Activated effector memory CD4-positive, alpha-beta T cell treated with Interleukin-2 at 50 U/mL for 16 hours (primary cell): ENCODE measurements at regions not wholly inside any gene's neighbourhood (a gene's known extent, or its start where the extent isn't known, plus 50 kb on each side); places are given as distances from the start of the nearest gene placed in this dataset.
"Not testable (repeated sequence)": the region's sequence is repeated elsewhere in the genome, so short reads cannot be mapped to it uniquely, and the experiment has no call there.

Experiments
- DNase-seq: peaks from one replicate; pipeline ENCODE4 v3.0.0-alpha.2; 2020

- no peak for DNase-seq
Observed at GRCh38 chr11:122197066-122197987, 81.3 kb upstream of the BLID start.

- no peak for DNase-seq
Observed at GRCh38 chr11:122195790-122196189, 79.8 kb upstream of the BLID start.

GRCh38 chr11:122193881-122194480 is 78.0 kb upstream of the BLID start:
- not testable (repeated sequence) for DNase-seq

GRCh38 chr11:122193457-122193856 is 77.4 kb upstream of the BLID start:
- no peak for DNase-seq

- no peak for DNase-seq
Observed at GRCh38 chr11:122192634-122193255, 76.7 kb upstream of the BLID start.

GRCh38 chr11:122190768-122191167 is 74.8 kb upstream of the BLID start:
- no peak for DNase-seq

DNA sequence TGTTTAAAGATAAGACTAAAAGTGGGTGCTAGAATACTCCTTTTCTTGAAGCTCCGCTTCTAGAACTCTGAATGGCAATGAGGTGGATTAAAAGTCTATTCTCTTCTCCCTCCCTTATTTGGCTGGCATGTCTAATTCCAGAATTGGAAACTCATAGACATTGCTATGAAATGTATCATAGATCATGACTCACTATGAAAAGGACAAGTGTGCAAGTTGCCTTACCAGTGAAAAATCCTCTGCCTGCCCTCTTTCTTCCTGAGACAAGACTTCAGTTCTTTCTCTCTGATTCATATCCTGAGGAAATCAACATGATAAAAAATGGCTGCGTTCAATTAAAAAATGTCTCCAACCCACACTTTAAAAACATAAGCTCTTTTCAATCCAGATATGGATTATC is 73.2 kb upstream of the BLID start:
- DNase-seq, result no peak

- no peak for DNase-seq
Observed at GRCh38 chr11:122187373-122188165, 71.6 kb upstream of the BLID start.

DNA sequence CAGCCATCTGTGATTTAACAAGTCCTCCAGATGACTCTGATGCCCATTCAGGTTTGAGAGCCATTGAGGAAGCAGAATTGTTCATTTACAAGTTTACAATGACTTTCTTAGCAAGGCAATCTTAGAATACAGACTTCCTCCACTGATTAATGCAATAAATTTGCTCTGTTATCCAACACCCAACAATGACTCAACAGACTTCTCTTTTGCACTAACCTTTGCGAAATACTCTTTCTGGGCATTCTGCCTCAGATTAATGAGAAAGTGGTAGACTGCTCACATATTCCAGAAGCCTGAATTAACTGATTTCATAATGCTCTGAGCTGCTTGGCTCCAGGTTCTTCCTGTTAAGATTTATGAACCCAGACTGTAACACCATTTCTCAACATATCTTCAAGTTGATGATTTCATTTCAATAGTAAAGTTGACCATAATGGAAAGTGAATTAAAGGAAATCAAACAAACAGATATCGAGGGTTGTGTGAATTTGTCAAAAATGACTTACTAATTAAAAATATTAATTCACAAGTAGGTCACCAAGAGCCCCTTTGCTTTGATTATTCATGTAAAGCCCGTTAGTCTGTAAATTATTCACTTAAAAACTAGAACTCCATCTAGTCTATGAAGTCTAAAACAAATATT is 70.5 kb upstream of the BLID start:
- no peak for DNase-seq

- DNase-seq, result no peak
Observed at GRCh38 chr11:122183933-122184332, 67.9 kb upstream of the BLID start.

DNA sequence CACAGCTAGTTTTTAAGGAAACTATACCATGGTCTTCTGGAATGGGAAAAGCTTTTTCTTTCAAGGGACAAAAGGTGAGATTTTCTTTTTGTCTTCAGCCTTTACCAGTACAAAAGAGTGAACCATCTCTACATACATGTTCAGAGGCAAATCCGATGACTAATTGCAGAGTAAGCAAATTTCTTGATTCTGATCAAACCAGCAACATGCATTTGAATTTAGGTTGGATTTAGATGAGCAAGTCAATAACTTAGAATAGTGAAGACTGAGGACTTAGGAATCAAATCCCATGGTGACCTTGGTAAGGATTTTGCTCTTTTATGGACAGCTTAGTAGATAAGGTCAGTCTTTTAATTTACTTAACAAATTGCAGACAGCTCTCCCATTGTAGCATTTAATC is 65.9 kb upstream of the BLID start:
- no peak for DNase-seq

DNA sequence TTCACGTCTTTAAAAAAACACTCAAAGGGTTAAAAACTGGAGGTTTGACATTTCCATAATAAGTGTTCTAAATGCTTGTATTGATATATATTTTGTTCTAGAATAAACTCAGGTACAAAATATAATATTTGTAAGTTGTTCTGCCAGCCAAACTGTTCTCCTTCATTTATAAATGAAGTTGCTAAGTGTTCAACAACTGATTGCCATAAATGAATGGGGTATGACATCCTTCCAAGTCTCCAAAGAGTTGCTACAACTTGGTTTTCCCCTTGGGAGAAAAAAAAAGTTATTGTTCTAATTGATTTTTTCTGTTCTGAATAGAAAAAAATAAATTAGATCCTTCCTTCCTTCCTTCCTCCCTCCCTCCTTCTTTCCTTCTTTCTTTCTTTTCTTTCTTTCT is 65.4 kb upstream of the BLID start:
- DNase-seq, result no peak

DNA sequence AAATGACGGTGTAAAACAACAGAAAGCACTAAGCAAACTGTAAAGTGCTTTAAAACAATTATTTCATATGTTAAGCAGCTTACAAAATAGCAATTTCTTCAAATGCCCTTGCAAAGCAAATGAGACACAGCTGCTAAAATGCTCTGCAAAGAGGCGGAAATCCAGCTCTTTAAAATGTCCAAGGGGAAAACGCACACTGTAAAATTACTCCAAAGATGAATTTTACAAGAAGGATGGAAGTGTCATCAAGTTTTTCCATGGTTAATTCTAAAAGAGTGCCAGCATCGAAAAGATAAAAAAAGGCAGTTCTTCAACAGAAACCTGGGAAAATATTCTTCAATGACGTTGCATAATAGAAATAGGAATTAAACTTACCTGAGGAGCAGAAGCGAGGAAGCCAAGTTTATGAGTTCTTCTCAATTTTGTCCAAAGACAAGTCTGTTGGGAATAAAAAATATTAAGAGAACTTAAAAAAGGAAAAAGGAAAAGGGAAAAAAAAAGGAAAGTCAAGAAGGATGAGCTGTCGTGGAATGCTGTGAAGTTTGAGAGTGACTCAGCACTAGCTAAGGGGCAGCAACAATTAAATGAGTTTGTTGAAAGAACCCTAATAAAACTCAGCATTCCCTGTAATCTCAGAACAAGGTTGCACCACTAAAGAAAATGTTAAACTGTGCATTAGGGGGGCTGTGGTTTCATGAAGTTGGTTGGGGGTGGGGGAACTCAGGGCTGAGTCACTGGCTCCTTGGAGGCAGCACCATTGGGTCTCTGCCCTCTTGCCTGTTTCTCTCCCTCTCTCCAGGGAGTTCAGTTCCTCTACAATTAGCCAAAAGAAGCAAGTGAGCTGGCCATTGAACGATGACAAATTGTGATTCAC is 64.2 kb upstream of the BLID start:
- DNase-seq, result no peak

GRCh38 chr11:122178795-122179194 is 62.8 kb upstream of the BLID start:
- DNase-seq, result no peak

DNA sequence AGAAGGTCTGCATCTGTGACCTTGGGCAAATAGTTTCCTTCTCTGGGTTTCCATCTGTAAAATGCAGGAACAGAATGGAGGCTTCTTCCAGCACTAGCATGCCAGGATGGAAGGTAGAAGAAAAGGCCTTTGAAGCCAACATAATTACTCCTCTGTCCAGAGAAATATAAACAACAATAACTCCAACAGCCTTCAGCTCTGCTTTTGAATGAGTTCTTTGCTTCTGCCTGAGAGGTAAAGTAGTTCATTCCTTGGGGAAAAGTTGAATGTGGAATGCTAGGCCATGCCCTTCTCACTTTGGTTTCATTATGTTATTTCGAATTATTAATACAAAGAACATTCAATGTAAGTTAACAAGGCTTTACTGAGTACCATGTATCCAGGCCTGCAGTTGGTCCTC is 61.2 kb upstream of the BLID start:
- no peak for DNase-seq

GRCh38 chr11:122176651-122177050 is 60.6 kb upstream of the BLID start:
- no peak for DNase-seq

DNA sequence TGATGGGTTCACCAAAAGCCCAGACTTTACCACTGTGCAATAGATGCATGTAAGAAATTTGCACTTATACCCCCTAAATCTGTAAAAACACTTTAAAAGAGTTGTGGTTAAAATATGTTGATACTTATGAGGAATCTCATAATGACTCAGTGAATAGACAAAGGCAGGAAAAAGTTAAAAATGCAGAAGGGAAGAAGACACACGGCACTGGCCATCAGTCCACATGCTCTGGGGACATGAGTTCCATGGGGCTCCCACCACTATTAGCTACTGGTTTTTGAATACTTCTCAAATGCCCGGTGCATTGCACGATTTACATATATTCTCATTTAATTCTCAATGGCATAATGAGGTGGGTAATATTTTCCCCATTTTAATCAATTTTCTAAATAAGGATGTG is 59.3 kb upstream of the BLID start:
- DNase-seq, result no peak

DNA sequence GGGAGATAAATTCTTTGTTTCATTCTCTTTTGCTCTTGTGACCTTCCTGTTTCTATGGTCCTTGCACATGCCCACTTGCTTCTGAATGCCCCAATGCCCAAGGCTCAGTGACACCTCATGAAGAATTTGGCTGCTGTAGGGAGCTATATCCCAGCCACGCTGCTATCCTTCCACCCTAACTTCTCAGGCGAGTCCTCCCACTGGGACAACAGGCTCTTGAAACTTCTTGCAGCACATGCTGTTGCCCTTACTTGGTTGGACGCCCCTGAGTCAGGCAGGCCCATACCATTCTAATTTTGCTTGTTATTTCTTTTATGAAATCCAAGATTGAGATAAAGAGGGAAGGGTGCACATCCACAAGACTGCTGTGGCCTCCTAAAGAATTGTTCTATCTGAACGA is 57.6 kb upstream of the BLID start:
- DNase-seq, result no peak

- no peak for DNase-seq
Observed at GRCh38 chr11:122173074-122173450, 57.0 kb upstream of the BLID start.

DNA sequence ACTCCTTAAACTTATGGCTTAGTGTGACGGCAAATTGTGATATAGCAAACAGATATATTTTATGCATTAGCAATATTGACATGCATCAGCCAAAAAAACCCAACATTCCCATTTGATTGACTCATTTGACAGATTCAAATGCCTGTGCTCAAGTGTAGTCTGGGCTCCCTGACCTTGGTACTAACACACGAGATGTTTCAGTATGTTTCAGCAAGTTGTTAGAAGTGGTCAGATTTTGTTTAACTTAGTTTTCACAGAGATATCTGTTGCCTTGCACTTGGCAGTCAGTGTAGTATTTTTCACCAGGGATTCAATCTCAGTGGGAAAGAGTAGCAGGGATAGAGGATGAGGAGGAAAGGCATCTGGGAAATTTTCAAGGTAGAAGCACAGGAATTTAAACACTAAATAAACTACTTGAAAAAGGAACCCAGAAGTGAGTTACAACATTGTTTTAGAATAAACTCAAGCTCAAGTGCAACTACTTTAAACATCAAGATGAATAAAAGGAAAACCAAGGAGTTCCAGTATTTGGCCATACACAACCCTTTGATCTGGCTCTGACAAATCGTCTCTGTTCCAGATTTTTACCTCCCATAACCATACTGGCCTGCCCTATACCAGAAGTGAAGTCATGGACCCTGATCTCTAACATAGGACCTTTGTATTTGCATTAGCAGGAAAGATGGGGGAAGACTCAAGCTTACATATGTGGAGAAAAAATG is 56.5 kb upstream of the BLID start:
- DNase-seq, result no peak
